HL-60/S4 treated with retinoic acid at 250 ng/mL for 4 days and 3 days (cell line): ENCODE measurements at regions not wholly inside any gene's neighbourhood (a gene's known extent, or its start where the extent isn't known, plus 50 kb on each side); places are given as distances from the start of the nearest gene placed in this dataset.
"Not testable (repeated sequence)": the region's sequence is repeated elsewhere in the genome, so short reads cannot be mapped to it uniquely, and the experiment has no call there.

Experiments used
- in situ Hi-C: fragments of 300-500 bp; cut with MboI; formaldehyde crosslinking; loops from 2 replicates; pipeline ENCODE4 v1.7.0; 2022; ENCODE audit warnings: low sequenced_read_pairs

DNA sequence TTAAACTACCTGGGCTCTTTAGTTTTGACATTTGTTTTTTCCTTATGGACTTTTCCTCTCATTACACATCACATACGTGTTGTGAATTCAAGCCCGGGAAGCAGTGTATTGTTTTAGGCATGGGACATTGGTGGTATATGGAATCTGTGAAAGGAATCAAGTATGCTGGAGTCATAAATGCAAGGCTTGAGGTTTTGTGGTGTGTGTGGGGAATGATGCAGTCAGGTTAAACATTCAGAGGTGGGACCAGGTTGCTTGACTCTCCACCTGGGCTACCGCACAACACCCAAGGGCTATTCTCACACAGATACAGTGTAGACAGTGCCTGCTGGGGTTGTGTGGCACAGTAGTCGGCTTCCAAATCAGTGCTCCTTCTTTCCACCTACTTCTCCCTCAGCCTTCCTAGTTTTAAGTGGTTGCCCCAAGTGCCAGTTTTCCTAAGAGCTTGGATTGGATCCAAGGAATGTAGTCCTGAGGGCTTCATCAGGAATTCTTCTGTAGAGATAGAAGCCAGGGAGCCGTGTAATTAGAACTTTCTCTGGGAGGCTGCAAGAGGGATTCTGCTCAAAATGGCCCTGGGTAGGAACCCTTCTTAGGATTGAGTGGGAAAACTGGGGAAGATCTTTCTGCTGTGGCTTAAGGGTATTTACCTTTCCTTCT, 243.7 kb downstream of the C12orf75 start:
- in situ Hi-C loops: no loop called here

DNA sequence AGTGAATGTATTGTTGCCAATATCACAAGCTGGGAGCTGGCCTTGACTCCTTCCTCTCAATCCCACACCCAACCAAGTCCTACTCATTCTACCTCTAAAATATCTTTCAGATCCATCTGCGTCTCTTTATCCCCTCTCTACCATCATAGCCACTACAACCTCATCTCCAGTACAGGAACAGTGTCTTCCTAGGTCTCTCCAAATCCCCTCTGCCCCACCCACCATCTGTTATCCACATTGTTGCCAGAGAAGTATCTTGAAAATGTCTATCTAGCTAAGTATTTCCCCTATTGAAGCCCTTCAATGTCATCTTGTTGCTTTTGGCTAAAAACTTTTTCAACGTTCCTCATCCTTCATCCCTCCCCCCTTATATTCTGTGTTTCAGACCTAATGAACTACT, 244.7 kb downstream of the C12orf75 start:
- in situ Hi-C loops: no loop called here

DNA sequence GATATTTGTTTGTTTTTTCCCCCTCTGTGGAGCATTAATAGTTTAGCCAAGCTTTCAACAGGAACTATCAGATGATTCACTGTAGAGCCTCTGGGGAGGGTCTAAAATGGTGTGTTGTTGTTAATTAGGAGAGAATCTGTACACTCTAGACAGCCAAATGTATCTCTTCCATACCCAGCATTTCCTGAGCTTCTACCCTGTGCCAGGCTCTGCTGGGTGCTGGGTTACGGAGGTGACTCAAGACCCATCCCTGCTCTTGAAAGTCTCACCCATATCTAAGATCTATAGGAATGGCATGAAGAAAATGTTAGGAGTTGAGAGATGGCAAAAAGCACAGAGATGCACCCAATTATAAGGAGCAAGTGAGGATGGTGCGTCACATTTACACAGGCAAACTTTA, 245.8 kb downstream of the C12orf75 start:
- in situ Hi-C loops: no loop called here

DNA sequence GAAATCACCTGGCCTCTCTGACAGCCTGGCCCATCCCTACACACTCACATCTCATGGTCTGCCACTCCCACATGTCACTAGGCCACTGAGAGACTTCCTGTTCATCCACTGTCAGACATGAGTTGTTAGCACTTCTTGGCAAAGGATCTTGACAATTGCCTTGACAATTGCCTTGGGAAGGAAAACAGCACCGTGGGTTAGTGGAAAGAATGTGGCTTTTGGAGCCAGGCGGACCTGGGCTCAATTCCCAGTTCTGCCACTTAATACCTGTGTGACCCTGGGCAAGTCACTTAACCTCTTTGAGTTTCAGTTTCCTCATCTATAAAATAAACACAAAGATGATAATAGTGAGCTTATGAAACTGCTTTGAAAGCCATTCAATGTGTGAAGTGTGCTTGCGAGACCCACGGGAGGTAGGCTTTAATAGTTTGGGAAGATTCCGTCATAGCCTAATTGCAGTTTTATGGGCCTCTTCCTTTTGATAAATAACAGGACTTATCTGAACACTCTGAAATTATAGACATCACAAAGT, 250.4 kb downstream of the C12orf75 start:
- in situ Hi-C loops: no loop called here

DNA sequence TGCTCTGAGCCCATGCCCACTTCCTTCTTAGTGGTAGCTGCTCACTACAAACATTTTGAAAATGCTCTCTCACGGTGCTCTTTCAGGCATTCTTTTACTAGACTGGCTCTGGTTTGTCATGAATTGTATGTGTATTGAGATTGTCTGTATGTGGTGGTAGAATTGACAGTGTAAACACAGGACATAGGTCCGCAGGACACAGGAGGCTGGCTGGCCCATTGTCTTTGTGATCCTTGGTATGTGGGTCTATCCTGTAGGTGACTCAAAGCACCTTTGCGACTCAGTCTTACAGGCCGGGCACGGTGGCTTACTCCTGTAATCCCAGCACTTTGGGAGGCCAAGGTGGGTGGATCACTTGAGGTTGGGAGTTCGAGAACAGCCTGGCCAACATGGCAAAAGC, 250.9 kb downstream of the C12orf75 start:
- in situ Hi-C loops: no loop called here

DNA sequence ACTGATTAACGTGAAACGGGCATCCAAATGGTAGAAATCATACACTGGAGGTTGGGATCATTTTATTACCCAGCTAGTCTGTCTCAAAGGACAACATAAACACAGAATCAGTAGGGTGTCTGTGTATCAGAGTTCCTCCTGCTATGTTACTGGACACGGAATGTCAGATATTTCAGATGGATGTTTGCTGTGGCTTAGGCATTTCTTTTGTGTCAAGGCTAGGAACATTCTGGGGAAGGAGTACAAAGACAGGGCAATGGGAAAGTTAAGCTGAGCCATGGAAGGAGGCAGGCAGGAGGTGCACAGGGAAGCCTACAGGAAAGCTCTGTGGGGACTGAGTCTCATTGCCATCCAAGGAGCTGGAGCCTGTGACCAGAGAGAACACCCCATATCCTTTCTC, 254.6 kb downstream of the C12orf75 start:
- in situ Hi-C loops: no loop called here

DNA sequence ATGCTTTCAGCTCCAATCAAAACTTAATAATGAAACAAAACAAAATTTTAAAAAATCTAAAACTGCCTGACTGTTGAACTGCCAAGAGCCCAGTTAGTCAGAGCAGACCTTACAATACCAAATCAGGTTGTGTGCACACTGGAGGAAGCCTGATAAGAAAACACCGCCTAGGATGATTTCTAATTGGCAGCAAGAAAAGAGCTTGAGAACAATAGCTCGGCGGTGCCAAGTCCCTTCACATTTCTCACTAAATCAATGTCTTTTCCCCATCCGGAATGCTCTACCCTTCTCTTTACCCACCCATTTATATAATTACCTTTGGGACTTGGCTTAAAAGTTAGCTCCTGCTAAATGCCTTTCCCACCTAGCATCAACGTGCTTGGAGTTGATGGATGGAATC, 256.7 kb downstream of the C12orf75 start:
- in situ Hi-C loops: no loop called here

DNA sequence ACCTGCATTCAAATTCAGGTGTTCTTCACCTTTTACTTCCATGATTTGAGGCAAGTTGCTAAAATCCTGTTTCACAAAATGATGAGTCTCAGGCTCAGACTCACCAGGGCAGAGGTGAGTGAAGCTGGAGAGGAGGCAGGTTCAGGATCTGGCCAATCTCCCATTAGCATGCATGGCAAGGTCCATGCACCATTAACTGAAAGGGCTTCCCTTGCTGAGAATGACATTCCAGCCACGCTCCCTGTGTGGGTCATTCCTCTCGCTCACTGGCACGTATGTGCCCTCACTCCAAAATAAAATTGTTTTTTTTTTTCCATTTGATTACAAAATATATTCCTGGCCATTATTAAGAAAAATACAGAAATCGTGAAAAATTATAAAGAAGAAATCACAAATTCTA, 257.6 kb downstream of the C12orf75 start:
- in situ Hi-C loops: no loop called here

DNA sequence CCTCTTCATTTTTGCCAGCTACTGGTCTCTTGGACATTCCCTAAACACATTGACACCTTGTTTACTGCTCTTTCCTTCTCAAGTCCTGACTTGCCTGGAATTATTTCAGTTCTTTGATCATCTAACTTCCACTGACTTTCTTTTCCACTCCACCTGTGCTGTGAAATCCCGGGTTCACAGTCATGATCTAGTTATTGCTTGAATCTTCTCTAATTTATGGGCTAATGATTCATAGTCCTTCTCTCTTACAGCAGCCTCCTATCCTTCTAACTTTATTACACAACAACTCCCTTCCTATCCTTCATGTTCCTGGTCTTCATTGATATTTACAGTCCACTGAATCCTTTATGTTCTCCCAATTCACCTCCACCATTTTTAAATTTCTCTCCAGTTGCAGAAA, 260.1 kb downstream of the C12orf75 start:
- in situ Hi-C loops: no loop called here

DNA sequence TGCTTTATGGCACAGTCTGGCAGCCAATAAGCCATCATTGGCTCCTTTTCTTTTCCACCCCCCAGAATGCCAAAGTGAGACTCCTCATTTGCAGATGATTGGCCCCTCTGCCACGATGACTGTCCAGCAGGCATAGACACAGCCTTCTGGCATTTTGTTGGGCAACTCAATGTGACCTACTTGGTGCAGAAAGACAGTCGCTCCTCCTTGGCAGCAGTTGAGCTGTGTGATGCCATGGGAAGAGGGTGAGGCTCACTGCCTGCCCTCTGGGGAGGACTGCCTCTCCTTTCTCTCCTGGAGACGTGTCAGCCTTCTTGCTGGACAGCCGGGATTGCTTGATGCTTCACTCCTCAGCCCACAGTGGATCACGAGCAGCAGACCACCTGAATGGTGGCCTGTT, 264.9 kb downstream of the C12orf75 start:
- in situ Hi-C loops: no loop called here

DNA sequence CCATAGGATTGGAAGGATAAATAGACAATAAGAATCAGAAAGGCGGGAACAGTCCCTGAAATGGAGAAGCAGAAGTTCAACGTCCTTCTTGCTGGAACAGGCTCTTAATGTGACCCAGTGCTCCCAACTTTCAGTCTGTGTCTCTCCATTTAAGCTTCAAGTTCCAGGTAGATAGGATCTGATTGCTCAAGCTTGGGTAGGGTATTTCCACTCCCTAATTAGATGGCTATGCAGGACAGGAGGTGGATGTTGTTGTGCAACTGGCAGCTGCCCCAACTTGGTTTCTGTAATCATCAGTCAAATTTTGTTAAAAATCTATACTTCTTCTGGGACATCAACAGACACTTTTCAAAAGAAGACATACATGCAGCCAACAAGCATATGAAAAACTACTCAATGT, 266.2 kb downstream of the C12orf75 start:
- in situ Hi-C loops: no loop called here

DNA sequence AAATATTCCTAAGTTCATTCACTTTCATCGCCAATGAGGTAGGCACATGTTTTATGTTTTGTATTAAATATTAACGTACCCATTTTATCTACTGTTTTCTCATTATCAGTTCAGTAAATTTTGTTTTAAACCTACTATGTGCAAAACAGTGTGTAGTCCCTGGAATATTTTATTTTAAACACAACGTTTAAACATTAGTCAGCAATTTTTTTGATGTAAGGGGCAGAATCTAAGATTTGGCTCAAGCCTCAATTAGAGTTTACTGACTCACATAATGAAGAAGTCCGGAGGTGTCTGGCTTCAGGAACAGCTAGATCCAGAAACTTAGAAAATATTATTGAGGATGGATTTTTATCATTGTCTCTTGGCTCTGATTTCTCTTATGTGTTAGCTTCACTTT, 267.5 kb downstream of the C12orf75 start:
- in situ Hi-C loops: no loop called here

DNA sequence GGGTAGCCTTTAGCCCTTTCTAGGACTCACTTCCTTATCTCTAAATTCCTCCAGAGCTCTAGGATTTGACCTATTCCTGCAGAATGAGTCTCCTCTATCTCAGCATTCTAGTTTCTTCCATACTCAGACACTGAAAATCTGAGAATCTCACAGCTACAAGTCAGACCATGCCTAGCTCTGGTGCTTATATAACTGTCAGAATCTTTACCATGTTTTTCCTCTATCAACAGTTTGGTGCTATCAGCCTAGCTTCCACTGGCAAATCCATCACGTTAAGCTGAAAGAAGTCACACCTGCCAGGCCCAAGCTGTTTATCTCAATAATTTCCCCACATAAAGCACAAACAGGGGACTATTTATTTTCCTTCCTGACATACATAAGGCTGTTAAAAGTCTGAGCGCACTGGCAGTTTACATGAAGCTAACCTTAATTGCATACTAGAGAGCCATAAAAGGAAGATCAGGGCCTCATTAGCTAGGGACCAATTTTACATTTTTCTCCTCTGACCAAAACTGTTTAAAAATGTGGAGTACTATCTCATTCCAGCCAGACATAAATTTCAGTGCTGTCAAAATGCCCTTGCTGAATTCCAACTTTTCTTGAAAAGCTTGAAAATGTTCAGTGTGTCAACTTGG, 270.5 kb downstream of the C12orf75 start:
- in situ Hi-C loops: no loop called here

DNA sequence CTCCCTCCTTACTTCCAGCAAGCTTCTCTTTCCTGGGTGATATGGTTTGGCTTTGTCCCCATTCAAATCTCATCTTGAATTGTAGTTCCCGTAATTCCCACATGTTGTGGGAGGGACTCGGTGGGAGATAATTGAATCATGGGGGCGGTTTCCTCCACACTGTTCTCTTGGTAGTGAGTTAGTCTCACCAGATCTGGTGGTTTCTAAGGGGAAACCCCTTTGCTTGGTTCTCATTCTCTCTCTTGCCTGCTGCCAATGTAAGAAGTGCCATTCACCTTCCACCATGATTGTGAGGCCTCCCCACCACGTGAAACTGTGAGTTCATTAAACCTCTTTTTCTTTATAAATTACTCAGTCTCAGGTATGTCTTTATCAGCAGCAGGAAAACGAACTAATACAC, 271.8 kb downstream of the C12orf75 start:
- in situ Hi-C loops: not testable (repeated sequence)

DNA sequence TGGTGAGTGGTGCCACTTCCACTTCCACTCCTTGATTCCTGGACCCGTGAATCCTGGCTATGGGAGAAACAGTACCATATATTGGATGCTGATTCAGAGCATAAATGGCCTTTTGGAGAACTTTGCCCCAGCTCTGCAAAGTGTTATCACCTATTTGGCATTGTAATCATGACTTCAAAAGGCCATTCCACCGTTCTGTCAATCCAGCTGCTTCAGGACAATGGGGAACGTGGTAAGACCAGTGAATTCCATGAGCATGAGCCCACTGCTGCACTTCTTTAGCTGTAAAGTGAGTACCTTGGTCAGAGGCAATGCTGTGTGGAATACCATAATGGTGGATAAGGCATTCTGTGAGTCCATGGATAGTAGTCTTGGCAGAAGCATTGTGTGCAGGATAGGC, 273.8 kb downstream of the C12orf75 start:
- in situ Hi-C loops: not testable (repeated sequence)

DNA sequence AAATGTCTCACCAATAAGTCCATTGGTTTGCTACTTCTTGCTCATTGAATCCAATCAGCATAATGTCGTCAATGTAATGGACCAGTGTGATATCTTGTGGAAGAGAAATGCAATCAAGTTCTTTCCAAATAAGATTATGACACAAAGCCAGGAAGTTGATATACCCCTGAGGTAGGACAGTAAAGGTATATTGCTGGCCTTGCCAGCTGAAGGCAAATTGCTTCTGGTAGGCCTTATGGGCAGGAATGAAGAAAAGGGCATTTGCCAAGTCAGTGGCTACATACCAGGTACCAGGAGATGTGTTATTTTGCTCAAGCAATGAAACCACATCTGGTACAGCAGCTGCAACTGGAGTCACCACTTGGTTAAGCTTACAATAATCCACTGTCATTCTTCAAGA, 276.1 kb downstream of the C12orf75 start:
- in situ Hi-C loops: not testable (repeated sequence)

DNA sequence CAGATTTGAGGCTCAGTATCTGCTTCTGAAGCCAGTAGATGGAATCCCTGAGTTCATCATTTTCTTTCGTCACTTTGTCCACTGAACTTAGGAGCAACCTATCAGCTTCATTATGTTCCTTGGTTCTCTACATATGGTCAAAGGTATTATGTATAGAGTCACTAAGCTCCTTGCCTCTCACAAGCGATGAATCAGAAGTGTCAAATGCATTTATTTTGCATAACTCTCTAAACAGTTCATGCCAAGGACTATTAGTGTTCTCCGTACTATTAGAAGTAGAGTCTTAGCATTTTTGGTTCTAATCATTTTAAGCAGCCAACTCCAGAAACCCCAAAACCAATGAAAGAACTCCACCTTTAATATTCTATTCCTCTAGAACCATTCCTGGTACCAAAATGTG, 278.5 kb downstream of the C12orf75 start:
- in situ Hi-C loops: not testable (repeated sequence)

DNA sequence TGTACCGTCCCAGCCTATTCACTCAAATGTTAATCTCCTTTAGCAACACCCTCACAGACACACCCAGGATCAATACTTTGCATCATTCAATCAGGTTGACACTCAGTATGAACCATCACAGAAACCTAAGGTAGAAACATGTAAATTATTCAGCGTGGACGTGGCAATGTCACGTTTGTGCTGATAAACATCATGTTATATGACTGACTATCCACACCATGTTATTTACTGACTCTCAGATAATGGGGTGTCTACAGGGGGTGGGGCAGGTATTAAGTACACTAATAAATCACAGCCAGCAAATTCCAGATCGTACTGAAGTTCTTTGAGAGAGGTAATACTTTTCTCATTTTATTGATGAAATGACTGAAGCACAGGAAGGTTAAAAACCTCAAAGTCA, 280.0 kb downstream of the C12orf75 start:
- in situ Hi-C loops: no loop called here

DNA sequence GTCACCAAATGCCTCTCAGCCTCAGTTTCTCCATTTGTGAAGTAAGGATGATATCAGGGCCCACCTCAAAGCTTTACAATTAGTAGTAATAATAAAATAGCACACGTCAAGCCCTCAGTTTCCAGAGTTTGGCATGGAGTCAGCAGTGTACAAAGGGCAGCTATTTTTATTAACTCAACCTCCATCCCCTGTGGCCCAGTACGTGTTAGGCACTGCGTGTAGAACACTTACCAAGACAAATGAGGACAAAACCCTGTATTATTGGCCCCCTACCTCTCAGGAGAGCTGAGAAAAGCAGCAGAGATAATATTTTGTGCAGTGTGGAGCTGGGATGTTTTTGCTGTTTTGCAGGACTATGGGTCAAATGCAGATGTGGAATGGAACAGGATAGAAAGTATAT, 280.8 kb downstream of the C12orf75 start:
- in situ Hi-C loops: no loop called here

DNA sequence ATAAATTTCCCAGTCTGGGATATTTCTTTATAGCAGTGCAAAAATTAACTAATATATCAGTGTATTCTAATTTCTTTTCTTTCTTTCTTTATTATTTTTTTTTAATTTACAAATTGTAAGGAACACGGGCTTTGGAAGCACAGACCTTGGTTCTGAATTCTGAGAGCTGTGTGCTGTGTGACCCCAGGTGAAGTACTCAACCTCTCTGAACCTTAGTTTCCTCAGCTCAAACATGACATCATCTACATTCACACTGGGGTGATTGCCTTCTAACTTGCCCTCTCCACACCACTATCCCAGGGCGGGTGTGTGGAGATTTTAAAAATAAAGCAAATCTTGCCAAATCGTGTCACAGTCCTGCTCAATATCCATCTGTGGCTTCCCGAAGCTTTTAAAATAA, 282.8 kb downstream of the C12orf75 start:
- in situ Hi-C loops: no loop called here

DNA sequence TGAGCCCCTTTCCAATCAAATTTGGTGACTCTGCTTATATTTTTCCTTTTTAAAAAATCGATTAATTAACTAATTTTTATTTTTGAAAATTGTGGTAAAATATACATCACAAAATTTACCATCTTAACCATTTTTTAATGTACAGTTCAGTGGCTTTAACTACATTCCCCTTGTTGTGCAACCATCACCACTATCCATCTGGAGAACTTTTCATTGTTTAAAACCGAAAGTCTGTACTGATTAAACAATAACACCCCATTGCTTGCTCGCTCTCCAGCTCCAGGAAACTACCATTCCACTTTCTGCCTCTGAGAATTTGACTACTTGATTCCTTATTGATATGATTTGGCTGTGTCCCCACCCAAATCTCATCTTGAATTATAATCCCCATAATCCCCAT, 283.4 kb downstream of the C12orf75 start:
- in situ Hi-C loops: no loop called here

DNA sequence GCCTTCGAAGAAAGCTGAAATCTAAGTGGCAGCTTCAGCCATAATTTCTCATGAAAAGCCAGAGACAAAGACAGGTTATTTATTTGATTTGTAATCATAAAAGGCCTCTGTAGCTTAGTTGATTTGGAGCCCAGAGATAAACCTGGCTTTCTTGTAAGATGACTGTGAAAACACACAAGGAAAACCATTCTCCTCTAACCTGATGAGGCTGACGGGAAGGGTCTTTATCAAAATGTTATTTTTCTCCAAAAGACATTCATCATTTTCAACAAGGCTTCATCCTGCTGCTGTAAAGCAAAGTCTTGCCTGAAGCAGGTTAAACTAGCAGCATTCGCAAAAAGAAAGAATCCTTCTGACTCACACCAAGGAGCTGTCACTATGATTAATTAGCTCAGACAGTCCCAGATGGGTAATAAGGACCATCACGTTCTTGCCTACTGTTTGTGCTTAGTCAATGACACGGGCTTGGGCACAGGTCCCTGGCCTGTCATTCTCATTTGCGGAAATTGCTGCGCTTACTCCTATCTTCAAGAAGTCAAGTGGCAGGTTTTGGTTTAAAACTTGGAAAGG, 286.6 kb downstream of the C12orf75 start:
- in situ Hi-C loops: no loop called here
